ENCODE measurements at regions not wholly inside any gene's neighbourhood (a gene's known extent, or its start where the extent isn't known, plus 50 kb on each side); places are given as distances from the start of the nearest gene placed in this dataset.

DNA sequence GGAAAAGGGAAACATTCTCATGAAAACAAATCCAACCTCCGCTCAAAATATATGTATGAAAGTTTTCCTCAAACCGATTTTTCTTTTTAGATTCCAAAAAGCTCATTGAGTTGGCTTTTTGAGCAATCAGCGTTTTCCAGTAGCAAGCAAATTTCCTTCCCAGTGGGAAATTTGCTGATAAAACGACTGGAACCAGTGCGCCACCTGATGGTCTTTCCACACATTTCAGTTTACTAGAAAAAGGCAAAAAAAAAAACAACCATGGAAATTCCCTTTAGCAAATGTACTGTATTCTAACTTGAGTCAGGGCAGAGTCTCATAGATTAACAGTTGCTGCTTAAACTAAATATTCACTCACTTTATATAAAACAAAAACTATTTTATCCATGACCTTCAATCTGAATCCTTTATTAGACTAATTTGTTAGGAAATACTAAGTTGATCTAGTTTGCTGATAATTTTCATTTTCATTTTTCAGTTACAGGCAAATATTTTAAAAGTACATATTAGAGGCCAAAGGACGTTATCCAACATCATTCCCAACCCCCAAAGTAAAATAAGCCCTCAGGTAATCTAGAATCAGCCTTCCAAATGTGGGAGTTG, 271.5 kb downstream of the FOXA2 start:
- Histone ChIP-seq H3K9me3 (ENCODE audit: control insufficient read depth, insufficient read depth, low read length) (no peaks in the 10 kb centered on the region), H3K27ac (ENCODE audit: low read depth, low read length) (no peak overlapping the region), H3K27me3 (ENCODE audit: control insufficient read depth, insufficient read depth, low read length) (no peaks in the 10 kb centered on the region), H3K4me1 (ENCODE audit: control insufficient read depth, insufficient read depth, low read length) (no peaks in the 10 kb centered on the region), H3K4me3 (ENCODE audit: low read depth, low read length) (no peak overlapping the region), H3K36me3 (ENCODE audit: control insufficient read depth, insufficient read depth, low read length) (no peaks in the 10 kb centered on the region)
- 5% methylated on average over 4 of the region's 6 CpGs for WGBS (ENCODE audit: insufficient coverage)
- DNase-seq (ENCODE audit: low read depth in 4 of 6, low spot score in 6 of 6): peak; percentile 33 to 89 (median 56)

DNA sequence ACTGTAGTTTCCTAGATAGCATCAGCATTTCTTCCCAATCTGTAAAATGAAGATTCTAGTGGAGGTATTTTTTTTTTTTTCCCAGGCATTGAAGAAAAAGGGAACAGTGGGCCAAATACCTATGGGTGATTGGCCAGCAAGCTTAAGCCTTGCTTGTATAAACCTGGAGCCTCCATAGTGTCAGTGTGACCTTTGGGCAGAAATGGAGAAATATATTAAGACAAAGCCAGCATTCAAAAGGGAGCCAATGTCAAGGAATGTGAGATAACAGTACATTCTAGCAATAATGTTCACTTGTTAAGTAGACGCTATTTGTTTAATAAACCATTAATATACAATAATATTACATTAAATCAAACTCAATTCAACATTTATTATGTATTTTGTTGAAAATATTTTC, 275.4 kb downstream of the FOXA2 start:
- no CpG with 5 or more reads among the region's 1 CpG for WGBS (ENCODE audit: insufficient coverage)
- no peak overlapping the region for H3K27ac ChIP-seq (ENCODE audit: low read depth, low read length)
- no peaks in the 10 kb centered on the region for H3K36me3 ChIP-seq (ENCODE audit: control insufficient read depth, insufficient read depth, low read length)
- H3K27me3 ChIP-seq (ENCODE audit: control insufficient read depth, insufficient read depth, low read length): no peaks in the 10 kb centered on the region
- H3K4me1 ChIP-seq (ENCODE audit: control insufficient read depth, insufficient read depth, low read length): no peaks in the 10 kb centered on the region
- no peak overlapping the region for H3K4me3 ChIP-seq (ENCODE audit: low read depth, low read length)
- H3K9me3 ChIP-seq (ENCODE audit: control insufficient read depth, insufficient read depth, low read length): no peaks in the 10 kb centered on the region
- no peak for DNase-seq (ENCODE audit: low read depth in 4 of 6, low spot score in 6 of 6)

DNA sequence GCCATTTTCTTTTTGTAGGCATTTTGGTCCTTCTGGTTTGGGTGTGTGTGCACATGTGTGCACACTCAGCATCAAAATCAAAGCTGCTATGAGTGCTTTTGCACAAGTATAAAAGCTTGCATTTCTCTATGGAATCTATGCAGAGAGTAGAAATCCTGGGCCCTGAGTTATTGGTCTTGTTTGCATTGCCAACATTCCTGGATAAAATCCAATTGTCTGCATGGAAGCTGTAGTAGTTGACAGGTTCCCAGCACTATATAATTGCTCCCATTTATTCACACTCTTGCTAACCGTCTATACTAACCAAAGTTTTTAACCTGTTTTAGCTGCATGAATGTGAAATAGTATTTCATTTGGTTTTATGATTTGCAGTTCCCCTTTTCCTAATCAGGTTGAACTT, 277.0 kb downstream of the FOXA2 start:
- Histone ChIP-seq H3K27ac (ENCODE audit: low read depth, low read length) (no peak overlapping the region), H3K27me3 (ENCODE audit: control insufficient read depth, insufficient read depth, low read length) (no peaks in the 10 kb centered on the region), H3K4me1 (ENCODE audit: control insufficient read depth, insufficient read depth, low read length) (no peaks in the 10 kb centered on the region), H3K4me3 (ENCODE audit: low read depth, low read length) (no peak overlapping the region), H3K9me3 (ENCODE audit: control insufficient read depth, insufficient read depth, low read length) (no peaks in the 10 kb centered on the region), H3K36me3 (ENCODE audit: control insufficient read depth, insufficient read depth, low read length) (no peaks in the 10 kb centered on the region)
- no CpG with 5 or more reads among the region's 1 CpG for WGBS (ENCODE audit: insufficient coverage)
- DNase-seq (ENCODE audit: low read depth in 4 of 6, low spot score in 6 of 6): peak in 2 of 6 donors; percentile 11 to 25

DNA sequence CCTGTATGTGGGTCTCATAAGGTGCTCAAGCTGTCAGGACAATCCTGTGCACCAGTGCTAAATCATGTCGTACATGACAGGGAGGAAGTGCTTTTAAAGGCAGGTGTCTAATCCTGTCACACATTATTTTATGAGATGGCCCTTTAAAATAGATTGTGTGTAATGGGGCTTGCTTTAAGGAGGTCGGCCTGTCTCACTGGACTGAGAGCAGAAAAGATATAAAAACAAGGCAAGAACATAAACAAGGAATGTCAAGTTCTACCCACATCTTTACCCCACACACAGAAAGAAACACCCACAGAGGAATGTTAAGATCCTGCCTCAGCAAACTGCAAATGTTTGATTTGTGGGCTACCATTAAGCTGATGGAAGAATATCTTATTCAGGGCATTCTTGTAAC, 279.0 kb downstream of the FOXA2 start:
- no peak overlapping the region for H3K27ac ChIP-seq (ENCODE audit: low read depth, low read length)
- 80% methylated on average over 1 of the region's 2 CpGs for WGBS (ENCODE audit: insufficient coverage)

DNA sequence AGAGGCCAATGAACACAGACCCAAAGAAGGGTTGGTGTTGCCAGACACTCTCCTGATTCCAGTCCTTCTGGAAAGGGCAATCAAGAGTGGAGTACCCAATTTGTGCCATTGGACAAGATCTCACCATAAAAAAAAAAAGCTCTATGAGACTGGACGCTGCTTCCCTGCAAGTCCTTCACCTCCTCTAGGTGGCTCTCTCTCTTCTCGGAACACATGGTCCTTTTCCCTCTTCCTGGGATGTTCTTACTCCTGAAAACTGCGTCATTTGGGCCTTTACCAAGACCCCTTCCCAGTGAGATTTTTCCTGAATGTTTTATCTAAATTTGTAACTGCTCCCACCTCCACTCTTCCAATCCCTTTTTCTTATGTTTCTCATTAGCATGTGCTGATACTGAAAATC, 280.8 kb downstream of the FOXA2 start:
- 20% methylated on average over 1 of the region's 3 CpGs for WGBS (ENCODE audit: insufficient coverage)
- no peaks in the 10 kb centered on the region for H3K36me3 ChIP-seq (ENCODE audit: control insufficient read depth, insufficient read depth, low read length)
- no peak overlapping the region for H3K4me3 ChIP-seq (ENCODE audit: low read depth, low read length)
- no peaks in the 10 kb centered on the region for H3K4me1 ChIP-seq (ENCODE audit: control insufficient read depth, insufficient read depth, low read length)
- no peaks in the 10 kb centered on the region for H3K9me3 ChIP-seq (ENCODE audit: control insufficient read depth, insufficient read depth, low read length)
- no peak for DNase-seq (ENCODE audit: low read depth in 4 of 6, low spot score in 6 of 6)
- H3K27ac ChIP-seq (ENCODE audit: low read depth, low read length): no peak overlapping the region
- H3K27me3 ChIP-seq (ENCODE audit: control insufficient read depth, insufficient read depth, low read length): no peaks in the 10 kb centered on the region

More for the DNA sequence above, 279.0 kb downstream of the FOXA2 start:
- Histone ChIP-seq H3K36me3 (ENCODE audit: control insufficient read depth, insufficient read depth, low read length) (no peaks in the 10 kb centered on the region), H3K9me3 (ENCODE audit: control insufficient read depth, insufficient read depth, low read length) (no peaks in the 10 kb centered on the region), H3K4me3 (ENCODE audit: low read depth, low read length) (no peak overlapping the region), H3K27me3 (ENCODE audit: control insufficient read depth, insufficient read depth, low read length) (no peaks in the 10 kb centered on the region), H3K4me1 (ENCODE audit: control insufficient read depth, insufficient read depth, low read length) (no peaks in the 10 kb centered on the region)
- DNase-seq (ENCODE audit: low read depth in 4 of 6, low spot score in 6 of 6): no peak

DNA sequence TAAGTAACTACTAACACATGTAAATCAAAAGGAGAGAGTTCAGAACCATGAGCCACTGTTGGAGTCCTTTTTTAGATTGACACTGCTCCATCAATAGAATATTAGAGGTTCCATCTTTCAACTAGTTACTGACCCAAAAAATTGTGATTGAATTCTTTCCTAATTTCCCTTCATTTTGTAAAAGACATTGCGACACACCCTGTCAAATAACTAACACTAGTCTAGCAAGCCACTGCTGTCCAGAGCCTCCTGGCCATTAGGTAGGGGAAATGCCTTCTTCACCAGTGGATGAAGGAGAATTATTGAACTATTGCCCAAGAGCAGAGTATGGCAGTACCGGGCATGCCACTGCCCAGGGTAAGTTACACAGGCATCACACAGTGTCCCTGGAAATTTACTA, 282.3 kb downstream of the FOXA2 start:
- DNase-seq (ENCODE audit: low read depth in 4 of 6, low spot score in 6 of 6): no peak
- H3K4me1 ChIP-seq (ENCODE audit: control insufficient read depth, insufficient read depth, low read length): no peaks in the 10 kb centered on the region
- no peaks in the 10 kb centered on the region for H3K36me3 ChIP-seq (ENCODE audit: control insufficient read depth, insufficient read depth, low read length)
- no peak overlapping the region for H3K4me3 ChIP-seq (ENCODE audit: low read depth, low read length)
- no peak overlapping the region for H3K27ac ChIP-seq (ENCODE audit: low read depth, low read length)
- H3K9me3 ChIP-seq (ENCODE audit: control insufficient read depth, insufficient read depth, low read length): no peaks in the 10 kb centered on the region
- no peaks in the 10 kb centered on the region for H3K27me3 ChIP-seq (ENCODE audit: control insufficient read depth, insufficient read depth, low read length)
- WGBS (ENCODE audit: insufficient coverage): 100% methylated on average over 1 of the region's 2 CpGs

DNA sequence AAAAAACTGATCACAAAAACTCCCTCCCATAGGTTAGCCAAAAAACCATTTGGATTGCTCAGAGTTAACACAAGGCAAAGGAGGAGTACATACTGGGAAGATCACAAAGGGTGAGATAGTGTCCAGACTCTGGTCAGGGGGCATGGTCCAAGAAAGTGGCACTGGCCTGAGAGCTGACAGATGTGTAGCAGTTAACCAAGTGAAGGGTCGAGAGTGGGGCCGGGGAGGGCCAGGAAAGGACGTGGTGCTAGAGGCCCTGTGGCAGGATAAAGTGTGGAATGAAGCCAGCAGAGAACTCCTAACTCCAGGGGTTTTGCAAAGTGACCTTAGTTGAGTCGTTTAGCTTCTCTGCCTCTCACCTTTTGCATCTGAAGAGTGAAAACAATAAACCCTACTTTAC, 290.5 kb downstream of the FOXA2 start:
- no peaks in the 10 kb centered on the region for H3K36me3 ChIP-seq (ENCODE audit: control insufficient read depth, insufficient read depth, low read length)
- no peaks in the 10 kb centered on the region for H3K9me3 ChIP-seq (ENCODE audit: control insufficient read depth, insufficient read depth, low read length)
- H3K4me1 ChIP-seq (ENCODE audit: control insufficient read depth, insufficient read depth, low read length): no peaks in the 10 kb centered on the region
- 84% methylated on average over 3 of the region's 4 CpGs for WGBS (ENCODE audit: insufficient coverage)
- DNase-seq (ENCODE audit: low read depth in 4 of 6, low spot score in 6 of 6): no peak
- no peak overlapping the region for H3K4me3 ChIP-seq (ENCODE audit: low read depth, low read length)
- no peak overlapping the region for H3K27ac ChIP-seq (ENCODE audit: low read depth, low read length)
- H3K27me3 ChIP-seq (ENCODE audit: control insufficient read depth, insufficient read depth, low read length): no peaks in the 10 kb centered on the region

DNA sequence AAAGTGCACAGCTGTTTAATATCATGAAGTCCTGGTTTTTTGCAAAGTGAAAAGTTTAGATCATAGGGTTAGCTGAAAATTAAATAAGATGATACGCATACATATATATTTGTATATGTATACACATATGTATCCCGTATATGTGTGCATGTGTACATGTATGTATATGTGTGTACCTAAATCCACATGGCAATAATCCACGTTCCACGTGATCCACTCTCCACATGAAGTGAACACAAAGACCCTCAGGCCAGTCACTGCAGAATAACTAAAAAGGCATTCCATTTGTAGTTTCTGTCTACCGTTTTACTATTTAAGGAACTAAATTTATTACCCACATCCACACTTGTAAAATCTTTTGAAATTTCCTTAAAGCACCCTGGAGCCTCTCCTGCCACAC, 294.9 kb downstream of the FOXA2 start:
- Histone ChIP-seq H3K27me3 (ENCODE audit: control insufficient read depth, insufficient read depth, low read length) (no peaks in the 10 kb centered on the region), H3K9me3 (ENCODE audit: control insufficient read depth, insufficient read depth, low read length) (no peaks in the 10 kb centered on the region), H3K4me3 (ENCODE audit: low read depth, low read length) (no peak overlapping the region), H3K4me1 (ENCODE audit: control insufficient read depth, insufficient read depth, low read length) (no peaks in the 10 kb centered on the region), H3K27ac (ENCODE audit: low read depth, low read length) (no peak overlapping the region), H3K36me3 (ENCODE audit: control insufficient read depth, insufficient read depth, low read length) (no peaks in the 10 kb centered on the region)
- WGBS (ENCODE audit: insufficient coverage): 72% methylated on average over 3 of the region's 5 CpGs
- DNase-seq (ENCODE audit: low read depth in 4 of 6, low spot score in 6 of 6): no peak

DNA sequence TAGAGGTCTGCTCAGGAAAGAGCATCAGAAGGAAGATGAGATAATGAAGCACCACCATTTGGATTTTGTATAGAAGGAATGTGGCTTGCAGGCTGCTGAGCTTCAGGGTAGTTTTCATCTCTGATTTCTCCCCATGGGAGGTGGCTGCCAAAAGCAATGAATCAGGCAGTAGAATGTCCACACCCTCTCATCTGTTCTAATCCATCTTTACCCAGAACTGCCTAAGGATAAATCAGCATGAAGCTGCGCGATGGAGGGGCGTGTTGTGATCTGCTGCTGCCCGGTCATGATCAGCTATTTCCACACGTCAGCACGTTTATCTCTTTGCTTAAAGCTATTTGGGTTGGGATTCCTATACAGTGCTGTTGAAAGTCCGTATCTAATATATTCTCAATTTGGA, 295.4 kb downstream of the FOXA2 start:
- H3K4me3 ChIP-seq (ENCODE audit: low read depth, low read length): no peak overlapping the region
- WGBS (ENCODE audit: insufficient coverage): 97% methylated on average over 7 of the region's 7 CpGs
- H3K27ac ChIP-seq (ENCODE audit: low read depth, low read length): no peak overlapping the region
- no peaks in the 10 kb centered on the region for H3K36me3 ChIP-seq (ENCODE audit: control insufficient read depth, insufficient read depth, low read length)
- no peak for DNase-seq (ENCODE audit: low read depth in 4 of 6, low spot score in 6 of 6)
- no peaks in the 10 kb centered on the region for H3K4me1 ChIP-seq (ENCODE audit: control insufficient read depth, insufficient read depth, low read length)
- no peaks in the 10 kb centered on the region for H3K9me3 ChIP-seq (ENCODE audit: control insufficient read depth, insufficient read depth, low read length)
- no peaks in the 10 kb centered on the region for H3K27me3 ChIP-seq (ENCODE audit: control insufficient read depth, insufficient read depth, low read length)

DNA sequence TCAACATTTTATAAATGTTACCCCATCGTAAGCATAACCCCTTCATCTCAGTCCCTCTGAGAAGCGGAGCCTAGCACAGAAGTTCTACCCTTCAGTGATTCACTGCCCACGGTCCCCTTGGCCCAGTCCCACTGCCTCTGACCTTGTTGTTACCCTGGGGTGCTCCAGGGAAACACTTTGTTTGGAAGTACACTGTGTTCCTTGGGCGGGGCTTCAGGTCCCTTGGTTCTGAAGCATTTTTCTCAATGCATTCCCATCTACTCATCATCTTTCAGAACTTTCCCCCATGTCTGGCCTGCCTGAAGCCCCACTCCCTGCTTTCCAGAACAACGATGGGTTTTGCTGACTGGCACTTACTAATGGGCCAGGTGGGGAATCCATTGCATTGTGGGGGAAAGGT, 296.2 kb downstream of the FOXA2 start:
- no peaks in the 10 kb centered on the region for H3K9me3 ChIP-seq (ENCODE audit: control insufficient read depth, insufficient read depth, low read length)
- H3K4me1 ChIP-seq (ENCODE audit: control insufficient read depth, insufficient read depth, low read length): no peaks in the 10 kb centered on the region
- H3K4me3 ChIP-seq (ENCODE audit: low read depth, low read length): no peak overlapping the region
- H3K27ac ChIP-seq (ENCODE audit: low read depth, low read length): no peak overlapping the region
- no peaks in the 10 kb centered on the region for H3K27me3 ChIP-seq (ENCODE audit: control insufficient read depth, insufficient read depth, low read length)
- WGBS (ENCODE audit: insufficient coverage): 91% methylated on average over 4 of the region's 5 CpGs
- H3K36me3 ChIP-seq (ENCODE audit: control insufficient read depth, insufficient read depth, low read length): no peaks in the 10 kb centered on the region
- no peak for DNase-seq (ENCODE audit: low read depth in 4 of 6, low spot score in 6 of 6)

All from spinal cord (tissue), 9 donors.